ENCODE measurements at regions not wholly inside any gene's neighbourhood (a gene's known extent, or its start where the extent isn't known, plus 50 kb on each side); places are given as distances from the start of the nearest gene placed in this dataset.
A peak's percentile ranks its signal among the peaks of the same experiment; 100 is the strongest.

GRCh38 chrX:94365736-94366135 lies 691.7 kb downstream of the FAM133A start:
- FAIRE-seq (no peak), DNase-seq (ENCODE audit: insufficient read length) (no peak)
- TF ChIP-seq TAF1 (IDR thresholded peaks at IDR 0.05; ENCODE audit: borderline replicate concordance, low read depth, low read length) (no peak), POLR2A (IDR thresholded peaks at IDR 0.05; ENCODE audit: low read depth, low read length) (no peak), POLR2AphosphoS5 (IDR thresholded peaks at IDR 0.05; ENCODE audit: low read depth, low read length) (no peak)

- FAIRE-seq (no peak), DNase-seq (ENCODE audit: insufficient read length) (no peak)
- no peak for TF ChIP-seq POLR2AphosphoS5 (IDR thresholded peaks at IDR 0.05; ENCODE audit: low read depth, low read length)
- no peak for TF ChIP-seq POLR2A (IDR thresholded peaks at IDR 0.05; ENCODE audit: low read depth, low read length)
- TF ChIP-seq TAF1 (IDR thresholded peaks at IDR 0.05; ENCODE audit: borderline replicate concordance, low read depth, low read length): no peak
Measured at GRCh38 chrX:94366616-94367015, 692.6 kb downstream of the FAM133A start.

DNA sequence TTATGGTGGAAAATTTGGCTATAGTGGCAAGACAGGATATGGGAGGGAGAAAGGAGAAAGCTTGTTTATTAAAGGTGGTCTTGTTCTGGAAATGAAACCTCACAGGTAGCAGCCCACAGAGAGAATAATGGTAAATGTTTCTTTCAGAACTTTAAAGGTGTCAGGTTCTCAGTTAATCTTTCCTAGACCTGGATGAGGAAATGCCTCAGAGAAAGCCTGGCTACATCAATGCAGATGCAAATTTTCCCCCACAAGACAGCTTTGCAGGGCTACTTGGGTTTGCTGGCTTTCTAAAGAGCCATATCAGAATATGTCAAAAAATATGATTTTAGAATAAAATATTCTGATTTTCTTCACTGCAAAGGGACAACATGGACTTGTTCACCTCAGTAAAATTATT lies 715.0 kb downstream of the FAM133A start:
- FAIRE-seq (no peak), DNase-seq (ENCODE audit: insufficient read length) (no peak)
- TF ChIP-seq POLR2A (IDR thresholded peaks at IDR 0.05; ENCODE audit: low read depth, low read length): no peak
- TF ChIP-seq POLR2AphosphoS5 (IDR thresholded peaks at IDR 0.05; ENCODE audit: low read depth, low read length): no peak
- no peak for TF ChIP-seq TAF1 (IDR thresholded peaks at IDR 0.05; ENCODE audit: borderline replicate concordance, low read depth, low read length)

DNA sequence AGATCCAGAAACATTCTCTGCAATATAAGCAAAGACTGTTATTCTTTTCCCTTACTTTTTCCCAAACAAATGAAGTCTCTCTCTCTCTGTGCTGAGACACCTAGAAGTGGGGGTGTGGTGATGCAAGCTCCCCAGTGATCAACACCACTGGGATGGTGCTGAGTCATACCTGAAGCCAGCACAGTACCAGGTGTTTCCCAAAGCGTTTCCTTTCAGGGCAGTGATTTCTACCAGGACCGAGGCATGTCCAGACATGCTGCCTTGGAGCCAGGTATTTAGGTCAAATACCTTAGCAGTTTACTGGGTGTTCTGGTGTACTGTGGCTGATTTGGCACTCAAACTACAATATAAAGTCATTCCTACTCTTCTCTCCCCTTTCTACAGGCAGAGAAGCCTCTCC lies 726.5 kb downstream of the FAM133A start:
- DNase-seq (ENCODE audit: insufficient read length): no peak

DNA sequence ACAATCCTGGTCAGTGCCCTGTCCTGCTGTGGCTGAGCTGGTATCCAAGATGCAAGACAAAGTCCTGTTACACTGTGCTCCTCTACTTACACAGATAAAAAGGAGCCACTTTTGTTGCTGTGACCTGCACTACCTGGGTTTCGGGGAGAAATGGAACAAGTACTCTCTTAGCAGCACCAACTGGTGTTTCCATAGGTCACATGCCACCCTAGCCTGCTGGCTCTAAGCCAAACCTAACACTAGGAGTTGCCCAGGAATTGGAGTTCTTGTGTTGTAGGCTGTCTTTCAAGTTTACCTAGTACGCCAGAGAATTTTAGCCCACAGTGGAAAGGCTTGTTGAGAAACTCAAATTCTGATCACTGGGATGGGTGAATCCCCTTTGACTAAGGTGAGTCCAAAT lies 727.4 kb downstream of the FAM133A start:
- FAIRE-seq: peak; percentile 72
- TF ChIP-seq POLR2AphosphoS5 (IDR thresholded peaks at IDR 0.05; ENCODE audit: low read depth, low read length): no peak
- DNase-seq (ENCODE audit: insufficient read length): no peak

More for the DNA sequence above, 726.5 kb downstream of the FAM133A start:
- FAIRE-seq: peak; percentile 89
- no peak for TF ChIP-seq POLR2A (IDR thresholded peaks at IDR 0.05; ENCODE audit: low read depth, low read length)
- no peak for TF ChIP-seq TAF1 (IDR thresholded peaks at IDR 0.05; ENCODE audit: borderline replicate concordance, low read depth, low read length)
- no peak for TF ChIP-seq POLR2AphosphoS5 (IDR thresholded peaks at IDR 0.05; ENCODE audit: low read depth, low read length)

DNA sequence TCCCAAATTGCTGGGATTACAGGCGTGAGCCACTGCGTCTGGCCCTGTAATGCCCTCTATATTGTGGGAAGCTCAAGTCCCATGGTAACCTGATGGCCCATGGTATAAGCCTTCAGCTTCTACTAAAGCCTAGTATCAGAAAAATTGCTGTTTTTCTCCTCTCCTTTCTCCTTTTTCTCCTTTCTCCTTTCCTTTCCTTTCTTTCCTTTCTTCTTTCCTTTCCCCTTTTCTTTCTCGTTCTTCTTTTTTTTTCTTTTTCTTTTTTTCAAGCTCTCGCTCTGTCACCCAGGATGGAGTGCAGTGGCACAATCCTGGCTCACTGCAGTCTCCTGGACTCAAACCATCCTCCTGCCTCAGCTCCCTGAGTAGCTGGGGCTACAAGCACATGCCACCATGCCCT lies 740.7 kb downstream of the FAM133A start:
- DNase-seq (ENCODE audit: insufficient read length): no peak
- TF ChIP-seq TAF1 (IDR thresholded peaks at IDR 0.05; ENCODE audit: borderline replicate concordance, low read depth, low read length) (no peak), POLR2A (IDR thresholded peaks at IDR 0.05; ENCODE audit: low read depth, low read length) (no peak), POLR2AphosphoS5 (IDR thresholded peaks at IDR 0.05; ENCODE audit: low read depth, low read length) (no peak)
- FAIRE-seq: no peak

DNA sequence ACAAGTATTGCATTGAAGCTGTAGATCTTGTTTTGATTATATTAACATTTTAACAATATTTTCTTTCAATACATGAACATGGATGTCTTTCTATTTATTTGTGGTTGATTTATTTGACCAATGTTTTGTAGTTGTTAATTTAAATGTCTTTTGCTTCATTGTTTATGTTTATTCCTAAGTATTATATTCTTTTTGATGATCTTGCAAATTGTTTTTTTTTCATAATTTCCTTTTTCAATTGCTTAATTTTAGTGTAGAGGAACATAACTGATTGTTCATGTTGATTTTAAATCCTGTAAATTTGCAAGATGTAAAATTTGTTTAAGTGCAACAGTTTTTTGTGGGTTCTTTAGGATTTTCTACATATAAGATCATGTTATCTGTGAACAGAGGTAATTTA lies 744.1 kb downstream of the FAM133A start:
- TF ChIP-seq POLR2A (IDR thresholded peaks at IDR 0.05; ENCODE audit: low read depth, low read length) (no peak), TAF1 (IDR thresholded peaks at IDR 0.05; ENCODE audit: borderline replicate concordance, low read depth, low read length) (no peak), POLR2AphosphoS5 (IDR thresholded peaks at IDR 0.05; ENCODE audit: low read depth, low read length) (no peak)
- DNase-seq (ENCODE audit: insufficient read length) (no peak), FAIRE-seq (no peak)

GRCh38 chrX:94424456-94424855 lies 750.5 kb downstream of the FAM133A start:
- no peak for DNase-seq (ENCODE audit: insufficient read length)
- TF ChIP-seq TAF1 (IDR thresholded peaks at IDR 0.05; ENCODE audit: borderline replicate concordance, low read depth, low read length) (no peak), POLR2A (IDR thresholded peaks at IDR 0.05; ENCODE audit: low read depth, low read length) (no peak), POLR2AphosphoS5 (IDR thresholded peaks at IDR 0.05; ENCODE audit: low read depth, low read length) (no peak)
- FAIRE-seq: no peak

GRCh38 chrX:94430091-94430490 lies 756.1 kb downstream of the FAM133A start:
- FAIRE-seq (no peak), DNase-seq (ENCODE audit: insufficient read length) (no peak)
- TF ChIP-seq POLR2A (IDR thresholded peaks at IDR 0.05; ENCODE audit: low read depth, low read length) (no peak), TAF1 (IDR thresholded peaks at IDR 0.05; ENCODE audit: borderline replicate concordance, low read depth, low read length) (no peak), POLR2AphosphoS5 (IDR thresholded peaks at IDR 0.05; ENCODE audit: low read depth, low read length) (no peak)

- no peak for DNase-seq (ENCODE audit: insufficient read length)
- FAIRE-seq: no peak
- TF ChIP-seq POLR2A (IDR thresholded peaks at IDR 0.05; ENCODE audit: low read depth, low read length) (no peak), POLR2AphosphoS5 (IDR thresholded peaks at IDR 0.05; ENCODE audit: low read depth, low read length) (no peak), TAF1 (IDR thresholded peaks at IDR 0.05; ENCODE audit: borderline replicate concordance, low read depth, low read length) (no peak)
Measured at GRCh38 chrX:94435799-94436198, 761.8 kb downstream of the FAM133A start.

GRCh38 chrX:94454159-94454558 lies 780.2 kb downstream of the FAM133A start:
- FAIRE-seq (no peak), DNase-seq (ENCODE audit: insufficient read length) (no peak)
- TF ChIP-seq POLR2A (IDR thresholded peaks at IDR 0.05; ENCODE audit: low read depth, low read length) (no peak), TAF1 (IDR thresholded peaks at IDR 0.05; ENCODE audit: borderline replicate concordance, low read depth, low read length) (no peak), POLR2AphosphoS5 (IDR thresholded peaks at IDR 0.05; ENCODE audit: low read depth, low read length) (no peak)

DNA sequence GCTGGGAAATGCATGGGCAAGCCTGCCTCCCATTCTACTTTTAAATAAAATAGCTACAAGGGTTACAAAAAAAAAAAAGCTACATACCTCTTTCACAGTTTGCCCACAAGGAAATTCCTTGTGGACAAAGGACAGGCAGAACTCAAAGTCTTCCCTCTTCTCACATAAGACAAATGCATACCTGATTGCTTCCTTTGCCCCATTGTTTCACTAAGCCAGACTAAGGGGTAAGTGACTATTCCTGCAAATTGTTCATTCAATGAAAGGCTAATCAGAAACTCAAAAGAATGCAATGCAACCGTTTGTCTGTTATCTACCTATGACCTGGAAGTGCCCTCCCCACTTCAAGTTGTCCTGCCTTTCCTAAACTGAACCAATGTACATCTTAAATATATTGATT lies 780.6 kb downstream of the FAM133A start:
- peak; percentile 9 for FAIRE-seq
- no peak for DNase-seq (ENCODE audit: insufficient read length)
- TF ChIP-seq TAF1 (IDR thresholded peaks at IDR 0.05; ENCODE audit: borderline replicate concordance, low read depth, low read length) (no peak), POLR2AphosphoS5 (IDR thresholded peaks at IDR 0.05; ENCODE audit: low read depth, low read length) (no peak), POLR2A (IDR thresholded peaks at IDR 0.05; ENCODE audit: low read depth, low read length) (no peak)

DNA sequence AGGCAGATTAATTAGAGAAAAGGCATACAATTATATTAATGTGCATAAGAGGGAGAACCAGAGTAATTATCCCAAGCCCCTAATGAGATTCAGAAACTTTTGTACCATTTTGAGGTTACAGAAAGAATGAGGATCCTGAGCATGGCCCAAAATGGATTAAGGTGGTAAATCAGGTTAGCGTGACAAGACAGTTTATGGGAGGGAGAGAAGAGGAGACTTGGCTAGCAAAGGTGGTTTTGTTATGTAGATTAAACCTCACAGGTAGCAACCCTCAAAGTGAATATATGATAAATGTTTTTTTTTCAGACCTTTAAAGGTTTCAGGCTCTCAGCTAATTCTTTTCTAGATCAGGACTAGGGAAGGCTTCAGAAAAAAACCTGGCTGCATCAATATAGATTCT lies 781.8 kb downstream of the FAM133A start:
- TF ChIP-seq POLR2A (IDR thresholded peaks at IDR 0.05; ENCODE audit: low read depth, low read length) (no peak), TAF1 (IDR thresholded peaks at IDR 0.05; ENCODE audit: borderline replicate concordance, low read depth, low read length) (no peak), POLR2AphosphoS5 (IDR thresholded peaks at IDR 0.05; ENCODE audit: low read depth, low read length) (no peak)
- no peak for FAIRE-seq
- no peak for DNase-seq (ENCODE audit: insufficient read length)

All from GM12892 (cell line).